ENCODE measurements at regions not wholly inside any gene's neighbourhood (a gene's known extent, or its start where the extent isn't known, plus 50 kb on each side); places are given as distances from the start of the nearest gene placed in this dataset.

DNA sequence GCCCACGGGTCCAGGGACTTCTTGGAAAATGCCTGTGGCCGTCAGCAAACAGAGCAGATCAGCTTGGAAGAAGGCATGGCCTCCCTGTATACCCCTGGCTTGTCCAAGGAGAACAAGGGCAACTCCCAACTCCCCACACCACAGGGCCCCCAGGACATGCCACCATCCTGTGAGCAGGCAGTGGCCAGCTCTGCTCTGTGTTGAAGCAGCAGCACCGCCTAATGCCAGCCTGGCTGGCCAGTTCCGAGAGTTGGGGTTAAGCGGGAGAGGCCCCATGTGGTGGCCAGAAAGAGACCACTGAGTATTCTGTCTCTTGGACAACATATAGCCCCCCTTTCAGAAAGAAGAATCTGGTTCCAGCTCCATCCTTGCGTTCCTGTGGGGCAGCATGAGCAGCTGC, 209.2 kb downstream of the CTTN start:
- TF ChIP-seq SP1 (IDR thresholded peaks at IDR 0.05) (no peak), BHLHE40 (IDR thresholded peaks at IDR 0.05; ENCODE audit: borderline replicate concordance) (no peak), FOXK2 (IDR thresholded peaks at IDR 0.05) (no peak), ELF4 (IDR thresholded peaks at IDR 0.05) (no peak)

Measured in HEK293T (cell line).